GM18870 (cell line): ENCODE measurements at regions not wholly inside any gene's neighbourhood (a gene's known extent, or its start where the extent isn't known, plus 50 kb on each side); places are given as distances from the start of the nearest gene placed in this dataset.
"Not testable (repeated sequence)": the region's sequence is repeated elsewhere in the genome, so short reads cannot be mapped to it uniquely, and the experiment has no call there.

Experiments used
- ATAC-seq: cut with Tn5 transposase; IDR thresholded peaks from one replicate; pipeline ENCODE4 v1.9.1; 2021; ENCODE audit warnings: moderate library complexity; ENCODE audit not compliant: unreplicated experiment

GRCh38 chr5:56632199-56632598, 183.2 kb upstream of the MAP3K1 start:
- no peak for ATAC-seq

GRCh38 chr5:56631719-56632118, 183.6 kb upstream of the MAP3K1 start:
- ATAC-seq, result no peak

GRCh38 chr5:56628616-56629015, 186.7 kb upstream of the MAP3K1 start:
- ATAC-seq, result not testable (repeated sequence)

GRCh38 chr5:56625541-56625940, 189.8 kb upstream of the MAP3K1 start:
- no peak for ATAC-seq

- no peak for ATAC-seq
These were observed 190.6 kb upstream of the MAP3K1 start for GRCh38 chr5:56624751-56625150.

GRCh38 chr5:56622141-56622540, 193.2 kb upstream of the MAP3K1 start:
- no peak for ATAC-seq

GRCh38 chr5:56620903-56621677, 194.3 kb upstream of the MAP3K1 start:
- ATAC-seq, result no peak

- ATAC-seq, result no peak
These were observed 197.4 kb upstream of the MAP3K1 start for GRCh38 chr5:56617998-56618397.

GRCh38 chr5:56616454-56617160, 198.7 kb upstream of the MAP3K1 start:
- no peak for ATAC-seq

GRCh38 chr5:56615361-56616153, 199.8 kb upstream of the MAP3K1 start:
- no peak for ATAC-seq

GRCh38 chr5:56612759-56613158, 202.6 kb upstream of the MAP3K1 start:
- no peak for ATAC-seq

- no peak for ATAC-seq
These were observed 203.0 kb upstream of the MAP3K1 start for GRCh38 chr5:56612353-56612752.

- ATAC-seq, result no peak
These were observed 205.2 kb upstream of the MAP3K1 start for GRCh38 chr5:56610093-56610698.

GRCh38 chr5:56608217-56608925, 207.0 kb upstream of the MAP3K1 start:
- no peak for ATAC-seq

- no peak for ATAC-seq
These were observed 207.8 kb upstream of the MAP3K1 start for GRCh38 chr5:56607551-56607950.

- ATAC-seq, result no peak
These were observed 208.3 kb upstream of the MAP3K1 start for GRCh38 chr5:56607074-56607473.

GRCh38 chr5:56606192-56606591, 209.2 kb upstream of the MAP3K1 start:
- no peak for ATAC-seq

GRCh38 chr5:56605231-56605630, 210.1 kb upstream of the MAP3K1 start:
- no peak for ATAC-seq

- ATAC-seq, result no peak
These were observed 213.7 kb upstream of the MAP3K1 start for GRCh38 chr5:56601641-56602071.

- no peak for ATAC-seq
These were observed 216.4 kb upstream of the MAP3K1 start for GRCh38 chr5:56598941-56599340.

GRCh38 chr5:56596155-56596554, 219.2 kb upstream of the MAP3K1 start:
- no peak for ATAC-seq
